Adipocyte (in vitro differentiated cells): ENCODE measurements at regions not wholly inside any gene's neighbourhood (a gene's known extent, or its start where the extent isn't known, plus 50 kb on each side); places are given as distances from the start of the nearest gene placed in this dataset.
A peak's percentile ranks its signal among the peaks of the same experiment; 100 is the strongest.

ENCODE experiments used
- DNase-seq: peaks from one replicate; pipeline ENCODE4 v3.0.0-alpha.2; 2015; ENCODE audit warnings: low read depth
- H3K27me3 ChIP-seq: replicated peaks from 2 replicates; pipeline ENCODE4 v1.7.0; 2013; ENCODE audit warnings: mild to moderate bottlenecking, low read length, moderate library complexity; ENCODE audit not compliant: control insufficient read depth, insufficient read depth
- H3K36me3 ChIP-seq: 2 replicates; pipeline ENCODE4 v1.7.0; 2013; ENCODE audit warnings: low read length, mild to moderate bottlenecking, moderate library complexity; ENCODE audit not compliant: control insufficient read depth, insufficient read depth, severe bottlenecking
- H3K4me1 ChIP-seq: 2 replicates; pipeline ENCODE4 v1.7.0; 2013; ENCODE audit warnings: mild to moderate bottlenecking, low read length, moderate library complexity; ENCODE audit not compliant: control insufficient read depth, insufficient read depth
- H3K4me3 ChIP-seq: 2 replicates; pipeline ENCODE4 v1.7.0; 2013; ENCODE audit warnings: mild to moderate bottlenecking, low read length, moderate library complexity
- H3K9ac ChIP-seq: 2 replicates; pipeline ENCODE4 v1.7.0; 2013; ENCODE audit warnings: mild to moderate bottlenecking, low read length, moderate library complexity
- H3K9me3 ChIP-seq: 2 replicates; pipeline ENCODE4 v1.7.0; 2013; ENCODE audit warnings: mild to moderate bottlenecking, low read length, moderate library complexity; ENCODE audit not compliant: control insufficient read depth

- no peaks in the 10 kb centered on the region for H3K9me3 ChIP-seq
- no peaks in the 10 kb centered on the region for H3K27me3 ChIP-seq
- no peaks in the 10 kb centered on the region for H3K36me3 ChIP-seq
- H3K4me3 ChIP-seq, result no peak overlapping the region
- no peak overlapping the region for H3K9ac ChIP-seq
- DNase-seq, result no peak
- H3K4me1 ChIP-seq, result peaks cover 22% of the 10 kb centered on the region
Observed at GRCh38 chr12:75764091-75764841, 252.9 kb upstream of the KRR1 start.

GRCh38 chr12:75760573-75761294 is 249.3 kb upstream of the KRR1 start:
- no peak for DNase-seq
- Histone ChIP-seq H3K4me1 (peaks cover 15% of the 10 kb centered on the region), H3K9ac (no peak overlapping the region), H3K36me3 (no peaks in the 10 kb centered on the region), H3K9me3 (no peaks in the 10 kb centered on the region), H3K4me3 (no peak overlapping the region), H3K27me3 (no peaks in the 10 kb centered on the region)

- no peaks in the 10 kb centered on the region for H3K9me3 ChIP-seq
- peaks cover 15% of the 10 kb centered on the region for H3K4me1 ChIP-seq
- peak; percentile 61 for DNase-seq
- H3K36me3 ChIP-seq, result no peaks in the 10 kb centered on the region
- no peak overlapping the region for H3K9ac ChIP-seq
- no peaks in the 10 kb centered on the region for H3K27me3 ChIP-seq
- peak overlapping the region; percentile 21 for H3K4me3 ChIP-seq
Observed at GRCh38 chr12:75759842-75760572, 248.6 kb upstream of the KRR1 start.

GRCh38 chr12:75759196-75759595 is 247.8 kb upstream of the KRR1 start:
- H3K9me3 ChIP-seq, result no peaks in the 10 kb centered on the region
- no peak overlapping the region for H3K9ac ChIP-seq
- H3K4me1 ChIP-seq, result peaks cover 15% of the 10 kb centered on the region
- no peaks in the 10 kb centered on the region for H3K36me3 ChIP-seq
- no peaks in the 10 kb centered on the region for H3K27me3 ChIP-seq
- no peak overlapping the region for H3K4me3 ChIP-seq
- no peak for DNase-seq

GRCh38 chr12:75756771-75757170 is 245.4 kb upstream of the KRR1 start:
- H3K9ac ChIP-seq, result no peak overlapping the region
- no peak overlapping the region for H3K4me3 ChIP-seq
- no peaks in the 10 kb centered on the region for H3K36me3 ChIP-seq
- H3K27me3 ChIP-seq, result no peaks in the 10 kb centered on the region
- peaks cover 16% of the 10 kb centered on the region for H3K4me1 ChIP-seq
- no peak for DNase-seq
- no peaks in the 10 kb centered on the region for H3K9me3 ChIP-seq

- H3K27me3 ChIP-seq, result no peaks in the 10 kb centered on the region
- H3K9me3 ChIP-seq, result no peaks in the 10 kb centered on the region
- DNase-seq, result no peak
- H3K36me3 ChIP-seq, result no peaks in the 10 kb centered on the region
- peaks cover 23% of the 10 kb centered on the region for H3K4me1 ChIP-seq
- no peak overlapping the region for H3K4me3 ChIP-seq
- no peak overlapping the region for H3K9ac ChIP-seq
Observed at GRCh38 chr12:75756111-75756510, 244.7 kb upstream of the KRR1 start.

GRCh38 chr12:75754698-75755097 is 243.3 kb upstream of the KRR1 start:
- Histone ChIP-seq H3K27me3 (no peaks in the 10 kb centered on the region), H3K4me3 (no peak overlapping the region), H3K4me1 (peaks cover 23% of the 10 kb centered on the region), H3K9ac (no peak overlapping the region), H3K9me3 (no peaks in the 10 kb centered on the region), H3K36me3 (no peaks in the 10 kb centered on the region)
- no peak for DNase-seq

GRCh38 chr12:75754141-75754540 is 242.7 kb upstream of the KRR1 start:
- Histone ChIP-seq H3K27me3 (no peaks in the 10 kb centered on the region), H3K9ac (no peak overlapping the region), H3K36me3 (no peaks in the 10 kb centered on the region), H3K9me3 (no peaks in the 10 kb centered on the region), H3K4me1 (peaks cover 17% of the 10 kb centered on the region), H3K4me3 (no peak overlapping the region)
- no peak for DNase-seq

- Histone ChIP-seq H3K4me1 (peaks cover 22% of the 10 kb centered on the region), H3K4me3 (no peak overlapping the region), H3K27me3 (no peaks in the 10 kb centered on the region), H3K36me3 (no peaks in the 10 kb centered on the region), H3K9me3 (no peaks in the 10 kb centered on the region), H3K9ac (peak overlapping the region; percentile 70)
- DNase-seq, result no peak
Observed at GRCh38 chr12:75751769-75752471, 240.5 kb upstream of the KRR1 start.

GRCh38 chr12:75750716-75751306 is 239.4 kb upstream of the KRR1 start:
- peak overlapping the region; percentile 59 for H3K4me3 ChIP-seq
- H3K4me1 ChIP-seq, result peaks cover 22% of the 10 kb centered on the region
- H3K9me3 ChIP-seq, result no peaks in the 10 kb centered on the region
- H3K27me3 ChIP-seq, result no peaks in the 10 kb centered on the region
- H3K36me3 ChIP-seq, result no peaks in the 10 kb centered on the region
- peak overlapping the region; percentile 70 for H3K9ac ChIP-seq
- DNase-seq, result peak; percentile 88
